T-helper 2 cell treated with Interferon-gamma antibody and Interleukin-4, amounts not matched to agents 5 μg/mL and 100 μg/mL, for 36 hours (primary cell): ENCODE measurements at regions not wholly inside any gene's neighbourhood (a gene's known extent, or its start where the extent isn't known, plus 50 kb on each side); places are given as distances from the start of the nearest gene placed in this dataset.
"Not testable (repeated sequence)": the region's sequence is repeated elsewhere in the genome, so short reads cannot be mapped to it uniquely, and the experiment has no call there.

Experiments
- DNase-seq: peaks from one replicate; pipeline ENCODE4 v3.0.0; 2021; ENCODE audit warnings: low spot score
- H3K27ac Mint-ChIP-seq: one replicate; pipeline ENCODE4 v1.8.0; 2021; ENCODE audit warnings: mild to moderate bottlenecking, mixed read lengths
- H3K27me3 Mint-ChIP-seq: one replicate; pipeline ENCODE4 v1.8.0; 2021; ENCODE audit warnings: low read depth, mixed read lengths
- H3K36me3 Mint-ChIP-seq: one replicate; pipeline ENCODE4 v1.8.0; 2021; ENCODE audit warnings: low read depth, mixed read lengths
- H3K4me1 Mint-ChIP-seq: one replicate; pipeline ENCODE4 v1.8.0; 2021; ENCODE audit warnings: low read depth, mixed read lengths
- H3K4me3 Mint-ChIP-seq: one replicate; pipeline ENCODE4 v1.8.0; 2022; ENCODE audit warnings: mild to moderate bottlenecking, moderate library complexity, mixed read lengths
- H3K9me3 Mint-ChIP-seq: one replicate; pipeline ENCODE4 v1.8.0; 2021; ENCODE audit warnings: mixed read lengths

GRCh38 chr12:92404259-92404894 is 258.7 kb upstream of the BTG1 start:
- Mint-ChIP-seq H3K27ac (peak overlapping the region; percentile 95), H3K4me1 (peaks cover 73% of the 10 kb centered on the region), H3K9me3 (peaks cover 6% of the 10 kb centered on the region), H3K4me3 (peak overlapping the region; percentile 61), H3K27me3 (no peaks in the 10 kb centered on the region), H3K36me3 (peaks cover 20% of the 10 kb centered on the region)
- no peak for DNase-seq

- Mint-ChIP-seq H3K4me3 (peak overlapping the region; percentile 61), H3K27me3 (no peaks in the 10 kb centered on the region), H3K36me3 (peaks cover 20% of the 10 kb centered on the region), H3K9me3 (peaks cover 8% of the 10 kb centered on the region), H3K27ac (peak overlapping the region; percentile 95), H3K4me1 (peaks cover 82% of the 10 kb centered on the region)
- DNase-seq: peak; percentile 80
These were observed 257.8 kb upstream of the BTG1 start for GRCh38 chr12:92403210-92404175.

DNA sequence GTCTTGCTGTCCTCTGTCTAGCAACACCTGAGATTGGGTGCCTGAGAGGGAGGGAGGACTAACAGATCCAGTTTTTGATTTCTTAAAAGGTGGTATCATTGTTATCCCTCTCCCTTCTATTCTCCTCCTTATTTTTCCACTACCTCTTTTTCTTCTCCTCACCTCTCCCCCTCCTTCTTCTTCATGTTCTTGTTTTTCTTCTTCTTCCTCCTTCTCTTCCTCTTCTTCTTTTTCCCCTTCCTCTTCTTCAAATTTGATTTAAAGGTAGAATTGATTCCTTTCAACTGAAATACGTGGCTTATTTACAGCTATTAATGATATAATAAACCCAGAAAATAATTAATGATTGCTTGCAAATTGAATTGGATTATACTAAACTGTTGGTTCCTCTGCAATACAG is 256.8 kb upstream of the BTG1 start:
- no peak for DNase-seq
- Mint-ChIP-seq H3K9me3 (peaks cover 16% of the 10 kb centered on the region), H3K27ac (peak overlapping the region; percentile 52), H3K4me3 (peak overlapping the region; percentile 39), H3K4me1 (peaks cover 83% of the 10 kb centered on the region), H3K36me3 (peaks cover 23% of the 10 kb centered on the region), H3K27me3 (no peaks in the 10 kb centered on the region)

- Mint-ChIP-seq H3K27me3 (no peaks in the 10 kb centered on the region), H3K36me3 (peaks cover 27% of the 10 kb centered on the region), H3K9me3 (peaks cover 21% of the 10 kb centered on the region), H3K4me3 (peak overlapping the region; percentile 20), H3K27ac (peak overlapping the region; percentile 82), H3K4me1 (peaks cover 84% of the 10 kb centered on the region)
- no peak for DNase-seq
These were observed 254.4 kb upstream of the BTG1 start for GRCh38 chr12:92400006-92400405.

GRCh38 chr12:92398565-92399309 is 253.1 kb upstream of the BTG1 start:
- H3K27ac Mint-ChIP-seq: peak overlapping the region; percentile 84
- H3K4me3 Mint-ChIP-seq: peak overlapping the region; percentile 20
- DNase-seq: no peak
- no peaks in the 10 kb centered on the region for H3K27me3 Mint-ChIP-seq
- peaks cover 34% of the 10 kb centered on the region for H3K9me3 Mint-ChIP-seq
- H3K36me3 Mint-ChIP-seq: peaks cover 37% of the 10 kb centered on the region
- H3K4me1 Mint-ChIP-seq: peaks cover 77% of the 10 kb centered on the region

GRCh38 chr12:92396647-92397252 is 251.1 kb upstream of the BTG1 start:
- no peak overlapping the region for H3K4me3 Mint-ChIP-seq
- no peaks in the 10 kb centered on the region for H3K27me3 Mint-ChIP-seq
- peaks cover 54% of the 10 kb centered on the region for H3K9me3 Mint-ChIP-seq
- no peak for DNase-seq
- H3K27ac Mint-ChIP-seq: no peak overlapping the region
- peaks cover 57% of the 10 kb centered on the region for H3K4me1 Mint-ChIP-seq
- peaks cover 48% of the 10 kb centered on the region for H3K36me3 Mint-ChIP-seq

DNA sequence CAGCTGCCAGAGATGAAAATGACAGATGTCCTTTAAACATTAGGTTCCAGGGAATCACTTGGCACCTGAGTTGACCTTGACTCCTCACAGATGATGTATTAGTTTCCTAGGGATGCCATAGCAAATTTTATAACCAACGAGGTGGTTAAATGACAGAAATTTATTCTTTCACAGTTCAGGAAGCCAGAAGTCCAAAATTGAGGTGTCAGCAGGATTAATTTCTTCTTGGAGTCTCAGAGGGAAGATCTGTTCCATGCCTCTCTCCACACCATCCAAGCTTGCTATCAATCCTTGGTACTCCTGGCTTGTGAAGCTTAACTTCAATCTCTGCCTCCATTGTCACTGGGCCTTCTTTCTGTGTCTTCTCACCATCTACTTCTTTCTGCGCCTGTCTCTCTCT is 249.7 kb upstream of the BTG1 start:
- peaks cover 42% of the 10 kb centered on the region for H3K36me3 Mint-ChIP-seq
- H3K27me3 Mint-ChIP-seq: no peaks in the 10 kb centered on the region
- no peak for DNase-seq
- peaks cover 44% of the 10 kb centered on the region for H3K4me1 Mint-ChIP-seq
- no peak overlapping the region for H3K4me3 Mint-ChIP-seq
- H3K27ac Mint-ChIP-seq: no peak overlapping the region
- peaks cover 65% of the 10 kb centered on the region for H3K9me3 Mint-ChIP-seq

- peaks cover 39% of the 10 kb centered on the region for H3K36me3 Mint-ChIP-seq
- no peak for DNase-seq
- peaks cover 65% of the 10 kb centered on the region for H3K9me3 Mint-ChIP-seq
- no peaks in the 10 kb centered on the region for H3K27me3 Mint-ChIP-seq
- H3K4me3 Mint-ChIP-seq: no peak overlapping the region
- H3K4me1 Mint-ChIP-seq: peaks cover 41% of the 10 kb centered on the region
- H3K27ac Mint-ChIP-seq: no peak overlapping the region
These were observed 249.2 kb upstream of the BTG1 start for GRCh38 chr12:92394895-92395294.

- peaks cover 38% of the 10 kb centered on the region for H3K36me3 Mint-ChIP-seq
- H3K9me3 Mint-ChIP-seq: peaks cover 72% of the 10 kb centered on the region
- no peak overlapping the region for H3K4me3 Mint-ChIP-seq
- H3K4me1 Mint-ChIP-seq: peaks cover 29% of the 10 kb centered on the region
- no peaks in the 10 kb centered on the region for H3K27me3 Mint-ChIP-seq
- no peak for DNase-seq
- H3K27ac Mint-ChIP-seq: no peak overlapping the region
These were observed 247.9 kb upstream of the BTG1 start for GRCh38 chr12:92393504-92393903.

GRCh38 chr12:92391726-92392125 is 246.1 kb upstream of the BTG1 start:
- Mint-ChIP-seq H3K9me3 (peaks cover 62% of the 10 kb centered on the region), H3K4me1 (peaks cover 23% of the 10 kb centered on the region), H3K36me3 (peaks cover 30% of the 10 kb centered on the region)
- H3K4me3 Mint-ChIP-seq, DNase-seq, H3K27me3 Mint-ChIP-seq, H3K27ac Mint-ChIP-seq: not testable (repeated sequence)

GRCh38 chr12:92389466-92389865 is 243.8 kb upstream of the BTG1 start:
- Mint-ChIP-seq H3K4me3 (no peak overlapping the region), H3K36me3 (peaks cover 20% of the 10 kb centered on the region), H3K27ac (no peak overlapping the region), H3K4me1 (peaks cover 14% of the 10 kb centered on the region), H3K9me3 (peaks cover 49% of the 10 kb centered on the region), H3K27me3 (no peaks in the 10 kb centered on the region)
- DNase-seq: no peak

GRCh38 chr12:92385296-92385695 is 239.7 kb upstream of the BTG1 start:
- H3K36me3 Mint-ChIP-seq: no peaks in the 10 kb centered on the region
- no peak overlapping the region for H3K27ac Mint-ChIP-seq
- no peaks in the 10 kb centered on the region for H3K27me3 Mint-ChIP-seq
- H3K4me1 Mint-ChIP-seq: peaks cover 16% of the 10 kb centered on the region
- no peak overlapping the region for H3K4me3 Mint-ChIP-seq
- DNase-seq: no peak
- peaks cover 10% of the 10 kb centered on the region for H3K9me3 Mint-ChIP-seq

- no peak for DNase-seq
- Mint-ChIP-seq H3K27me3 (no peaks in the 10 kb centered on the region), H3K27ac (no peak overlapping the region), H3K4me1 (peaks cover 22% of the 10 kb centered on the region), H3K36me3 (no peaks in the 10 kb centered on the region), H3K4me3 (no peak overlapping the region), H3K9me3 (peaks cover 10% of the 10 kb centered on the region)
These were observed 238.9 kb upstream of the BTG1 start for GRCh38 chr12:92384571-92384970.
